ENCODE measurements at regions not wholly inside any gene's neighbourhood (a gene's known extent, or its start where the extent isn't known, plus 50 kb on each side); places are given as distances from the start of the nearest gene placed in this dataset.

GRCh38 chr12:102571889-102572288, 91.5 kb upstream of the IGF1 start:
- H3K4me3 ChIP-seq (ENCODE audit: control insufficient read depth, low read depth, low read length): no peak overlapping the region
- no peak for TF ChIP-seq CTCF (IDR thresholded peaks at IDR 0.05; ENCODE audit: control insufficient read depth, insufficient read depth, low read depth, low read length, missing control alignments)
- no peak for DNase-seq (ENCODE audit: low read depth)

- TF ChIP-seq CTCF (IDR thresholded peaks at IDR 0.05; ENCODE audit: control insufficient read depth, insufficient read depth, low read depth, low read length, missing control alignments): no peak
- no peak overlapping the region for H3K4me3 ChIP-seq (ENCODE audit: control insufficient read depth, low read depth, low read length)
- DNase-seq (ENCODE audit: low read depth): no peak
These were observed 89.9 kb upstream of the IGF1 start for GRCh38 chr12:102570256-102570655.

GRCh38 chr12:102569803-102570202, 89.4 kb upstream of the IGF1 start:
- no peak for TF ChIP-seq CTCF (IDR thresholded peaks at IDR 0.05; ENCODE audit: control insufficient read depth, insufficient read depth, low read depth, low read length, missing control alignments)
- H3K4me3 ChIP-seq (ENCODE audit: control insufficient read depth, low read depth, low read length): no peak overlapping the region
- no peak for DNase-seq (ENCODE audit: low read depth)

- no peak for DNase-seq (ENCODE audit: low read depth)
- no peak overlapping the region for H3K4me3 ChIP-seq (ENCODE audit: control insufficient read depth, low read depth, low read length)
- no peak for TF ChIP-seq CTCF (IDR thresholded peaks at IDR 0.05; ENCODE audit: control insufficient read depth, insufficient read depth, low read depth, low read length, missing control alignments)
These were observed 87.9 kb upstream of the IGF1 start for GRCh38 chr12:102568276-102568675.

- H3K4me3 ChIP-seq (ENCODE audit: control insufficient read depth, low read depth, low read length): no peak overlapping the region
- no peak for TF ChIP-seq CTCF (IDR thresholded peaks at IDR 0.05; ENCODE audit: control insufficient read depth, insufficient read depth, low read depth, low read length, missing control alignments)
- peak; percentile 59 for DNase-seq (ENCODE audit: low read depth)
These were observed 86.9 kb upstream of the IGF1 start for GRCh38 chr12:102567031-102567985.

GRCh38 chr12:102565555-102565954, 85.2 kb upstream of the IGF1 start:
- TF ChIP-seq CTCF (IDR thresholded peaks at IDR 0.05; ENCODE audit: control insufficient read depth, insufficient read depth, low read depth, low read length, missing control alignments): no peak
- no peak overlapping the region for H3K4me3 ChIP-seq (ENCODE audit: control insufficient read depth, low read depth, low read length)
- no peak for DNase-seq (ENCODE audit: low read depth)
